ENCODE measurements at regions not wholly inside any gene's neighbourhood (a gene's known extent, or its start where the extent isn't known, plus 50 kb on each side); places are given as distances from the start of the nearest gene placed in this dataset.

DNA sequence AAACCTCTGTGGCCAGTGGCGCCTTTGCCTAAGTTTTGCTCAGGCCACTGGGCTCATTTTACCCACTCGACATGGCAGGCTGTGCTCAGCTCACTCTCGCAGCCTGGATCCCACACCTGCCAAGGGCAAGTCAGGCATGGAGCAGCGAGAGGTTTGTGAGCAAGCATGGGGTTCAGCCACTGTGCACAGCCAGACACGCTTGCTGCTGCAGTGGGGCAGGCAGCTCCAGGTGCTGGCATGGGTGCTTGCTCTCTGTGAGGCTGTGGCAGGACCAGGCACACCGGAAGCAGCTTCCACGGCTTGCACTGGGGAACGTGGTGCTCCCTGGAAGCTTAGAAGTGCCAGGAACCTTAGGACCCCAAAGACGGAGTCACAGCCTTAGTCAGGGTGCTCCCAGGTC, 470.1 kb downstream of the CDH9 start:
- Histone ChIP-seq H3K9me3 (ENCODE audit: control insufficient read depth in 4 of 4, insufficient read depth in 3 of 4, low read length in 3 of 4) (peaks cover 0 to 8% (median 0%) of the 10 kb centered on the region in 4 donors), H3K4me1 (ENCODE audit: control insufficient read depth in 5 of 5, insufficient read depth in 5 of 5, low read length in 5 of 5) (no peaks in the 10 kb centered on the region), H3K9ac (ENCODE audit: insufficient read depth in 1 of 2, low read length in 2 of 2) (no peak overlapping the region), H3K4me3 (no peak overlapping the region), H3K27ac (ENCODE audit: low read depth in 1 of 2, low read length in 1 of 2) (no peak overlapping the region), H3K36me3 (ENCODE audit: control insufficient read depth in 4 of 4, insufficient read depth in 4 of 4, low read length in 4 of 4) (no peaks in the 10 kb centered on the region), H3K27me3 (ENCODE audit: control insufficient read depth in 3 of 3, insufficient read depth in 3 of 3, low read length in 2 of 3) (no peaks in the 10 kb centered on the region)
- DNase-seq, result no peak
- TF ChIP-seq, protein P1, sequence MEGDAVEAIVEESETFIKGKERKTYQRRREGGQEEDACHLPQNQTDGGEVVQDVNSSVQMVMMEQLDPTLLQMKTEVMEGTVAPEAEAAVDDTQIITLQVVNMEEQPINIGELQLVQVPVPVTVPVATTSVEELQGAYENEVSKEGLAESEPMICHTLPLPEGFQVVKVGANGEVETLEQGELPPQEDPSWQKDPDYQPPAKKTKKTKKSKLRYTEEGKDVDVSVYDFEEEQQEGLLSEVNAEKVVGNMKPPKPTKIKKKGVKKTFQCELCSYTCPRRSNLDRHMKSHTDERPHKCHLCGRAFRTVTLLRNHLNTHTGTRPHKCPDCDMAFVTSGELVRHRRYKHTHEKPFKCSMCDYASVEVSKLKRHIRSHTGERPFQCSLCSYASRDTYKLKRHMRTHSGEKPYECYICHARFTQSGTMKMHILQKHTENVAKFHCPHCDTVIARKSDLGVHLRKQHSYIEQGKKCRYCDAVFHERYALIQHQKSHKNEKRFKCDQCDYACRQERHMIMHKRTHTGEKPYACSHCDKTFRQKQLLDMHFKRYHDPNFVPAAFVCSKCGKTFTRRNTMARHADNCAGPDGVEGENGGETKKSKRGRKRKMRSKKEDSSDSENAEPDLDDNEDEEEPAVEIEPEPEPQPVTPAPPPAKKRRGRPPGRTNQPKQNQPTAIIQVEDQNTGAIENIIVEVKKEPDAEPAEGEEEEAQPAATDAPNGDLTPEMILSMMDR (IDR thresholded peaks at IDR 0.05; ENCODE audit: control extremely low read depth, extremely low read depth), result no peak
- no peak for ATAC-seq (ENCODE audit: insufficient read depth, low FRiP score)
- WGBS, 2 donors, result 81 to 90% methylated on average over 9 of the region's 9 CpGs

DNA sequence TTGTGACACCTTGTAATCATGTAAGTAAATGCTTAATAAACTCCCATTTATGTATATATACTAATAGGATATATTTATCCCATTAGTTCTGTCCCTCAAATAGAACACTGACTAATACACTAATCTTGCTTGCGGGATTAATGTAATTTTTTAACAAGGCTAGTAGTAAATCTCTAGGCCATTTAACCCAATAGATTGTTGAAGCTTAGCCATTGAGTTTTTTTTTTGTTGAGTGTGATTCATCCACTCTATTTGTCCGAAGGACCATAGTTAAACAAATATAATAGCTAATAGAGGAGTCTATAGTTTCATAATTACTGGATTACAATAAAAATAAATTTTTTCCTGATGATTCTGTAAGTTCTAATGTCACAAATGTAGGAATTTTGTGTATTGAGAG, 474.4 kb downstream of the CDH9 start:
- no peaks in the 10 kb centered on the region for H3K4me1 ChIP-seq (ENCODE audit: control insufficient read depth in 5 of 5, insufficient read depth in 5 of 5, low read length in 5 of 5)
- no peaks in the 10 kb centered on the region for H3K27me3 ChIP-seq (ENCODE audit: control insufficient read depth in 3 of 3, insufficient read depth in 3 of 3, low read length in 2 of 3)
- H3K27ac ChIP-seq (ENCODE audit: low read depth in 1 of 2, low read length in 1 of 2), result no peak overlapping the region
- DNase-seq (no peak), ATAC-seq (ENCODE audit: insufficient read depth, low FRiP score) (no peak)
- no peak overlapping the region for H3K4me3 ChIP-seq
- H3K9me3 ChIP-seq (ENCODE audit: control insufficient read depth in 4 of 4, insufficient read depth in 3 of 4, low read length in 3 of 4), result peaks cover 0 to 5% (median 2%) of the 10 kb centered on the region in 4 donors
- TF ChIP-seq, protein P1 (IDR thresholded peaks at IDR 0.05; ENCODE audit: control extremely low read depth, extremely low read depth), result no peak
- H3K9ac ChIP-seq (ENCODE audit: insufficient read depth in 1 of 2, low read length in 2 of 2), result no peak overlapping the region
- H3K36me3 ChIP-seq (ENCODE audit: control insufficient read depth in 4 of 4, insufficient read depth in 4 of 4, low read length in 4 of 4), result no peaks in the 10 kb centered on the region
- 88 to 90% methylated on average over 2 of the region's 2 CpGs for WGBS, 2 donors

DNA sequence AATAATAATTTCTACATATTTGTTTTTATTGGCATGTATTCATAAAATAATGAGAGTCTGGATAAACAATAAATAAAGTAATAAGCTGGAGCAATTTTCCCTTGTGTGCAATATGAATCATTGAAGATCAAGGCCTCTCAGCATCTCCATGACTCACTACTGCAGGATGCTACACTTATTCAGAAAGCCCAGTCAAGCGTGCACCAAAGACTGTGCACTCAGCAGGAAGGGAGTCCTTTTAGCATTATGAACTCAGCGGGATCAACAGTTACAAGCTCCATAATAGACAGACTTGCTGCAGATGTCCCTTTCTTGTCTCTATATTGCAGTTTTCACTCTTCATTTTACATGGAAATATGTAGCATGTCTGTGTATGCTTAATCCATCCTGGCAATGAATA, 485.3 kb downstream of the CDH9 start:
- H3K27me3 ChIP-seq (ENCODE audit: control insufficient read depth in 3 of 3, insufficient read depth in 3 of 3, low read length in 2 of 3), result no peaks in the 10 kb centered on the region
- H3K9ac ChIP-seq (ENCODE audit: insufficient read depth in 1 of 2, low read length in 2 of 2), result no peak overlapping the region
- DNase-seq (no peak), ATAC-seq (ENCODE audit: insufficient read depth, low FRiP score) (no peak)
- TF ChIP-seq, protein P1 (IDR thresholded peaks at IDR 0.05; ENCODE audit: control extremely low read depth, extremely low read depth), result no peak
- no peaks in the 10 kb centered on the region for H3K4me1 ChIP-seq (ENCODE audit: control insufficient read depth in 5 of 5, insufficient read depth in 5 of 5, low read length in 5 of 5)
- no peaks in the 10 kb centered on the region for H3K9me3 ChIP-seq (ENCODE audit: control insufficient read depth in 4 of 4, insufficient read depth in 3 of 4, low read length in 3 of 4)
- H3K4me3 ChIP-seq, result no peak overlapping the region
- no peaks in the 10 kb centered on the region for H3K36me3 ChIP-seq (ENCODE audit: control insufficient read depth in 4 of 4, insufficient read depth in 4 of 4, low read length in 4 of 4)
- WGBS, 2 donors, result 78 to 85% methylated on average over 2 of the region's 2 CpGs
- H3K27ac ChIP-seq (ENCODE audit: low read depth in 1 of 2, low read length in 1 of 2), result no peak overlapping the region

DNA sequence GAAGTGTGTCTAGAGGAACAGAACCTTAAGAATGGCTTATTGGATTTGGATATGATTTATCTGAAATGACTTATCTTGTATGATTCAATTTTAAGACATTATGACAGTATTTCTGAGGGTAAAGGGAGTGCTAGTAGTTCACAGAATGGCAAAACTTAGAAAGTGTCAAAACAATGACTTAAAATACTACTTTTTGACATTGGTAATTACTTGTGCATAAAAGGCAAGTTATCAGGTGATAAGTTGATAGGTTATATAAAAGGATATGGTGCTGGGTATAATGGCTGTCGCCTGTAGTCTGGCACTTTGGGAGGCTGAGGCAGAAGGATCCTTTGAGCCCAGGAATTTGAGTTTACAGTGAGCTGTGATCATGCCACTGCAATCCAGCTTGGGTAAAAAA, 494.4 kb downstream of the CDH9 start:
- Histone ChIP-seq H3K36me3 (ENCODE audit: control insufficient read depth in 4 of 4, insufficient read depth in 4 of 4, low read length in 4 of 4) (no peaks in the 10 kb centered on the region), H3K27ac (ENCODE audit: low read depth in 1 of 2, low read length in 1 of 2) (no peak overlapping the region), H3K9me3 (ENCODE audit: control insufficient read depth in 4 of 4, insufficient read depth in 3 of 4, low read length in 3 of 4) (peaks cover 0 to 11% (median 7%) of the 10 kb centered on the region in 4 donors), H3K9ac (ENCODE audit: insufficient read depth in 1 of 2, low read length in 2 of 2) (no peak overlapping the region), H3K27me3 (ENCODE audit: control insufficient read depth in 3 of 3, insufficient read depth in 3 of 3, low read length in 2 of 3) (no peaks in the 10 kb centered on the region), H3K4me1 (ENCODE audit: control insufficient read depth in 5 of 5, insufficient read depth in 5 of 5, low read length in 5 of 5) (no peaks in the 10 kb centered on the region), H3K4me3 (no peak overlapping the region)
- WGBS, 2 donors, result 83 to 96% methylated on average over 1 of the region's 1 CpG
- ATAC-seq (ENCODE audit: insufficient read depth, low FRiP score) (no peak), DNase-seq (no peak)
- TF ChIP-seq, protein P1 (IDR thresholded peaks at IDR 0.05; ENCODE audit: control extremely low read depth, extremely low read depth), result no peak
